ENCODE measurements at regions not wholly inside any gene's neighbourhood (a gene's known extent, or its start where the extent isn't known, plus 50 kb on each side); places are given as distances from the start of the nearest gene placed in this dataset.

GRCh38 chr16:74199842-74200124 is 96.8 kb upstream of the PSMD7 start:
- H3K4me3 ChIP-seq (ENCODE audit: low read depth, low read length), result no peak overlapping the region
- no peak for TF ChIP-seq CTCF (IDR thresholded peaks at IDR 0.05; ENCODE audit: low read depth, low read length)

- no peak for TF ChIP-seq CTCF (IDR thresholded peaks at IDR 0.05; ENCODE audit: low read depth, low read length)
- H3K4me3 ChIP-seq (ENCODE audit: low read depth, low read length), result no peak overlapping the region
Observed at GRCh38 chr16:74199066-74199841, 97.4 kb upstream of the PSMD7 start.

- TF ChIP-seq CTCF (IDR thresholded peaks at IDR 0.05; ENCODE audit: low read depth, low read length), result no peak
- no peak overlapping the region for H3K4me3 ChIP-seq (ENCODE audit: low read depth, low read length)
Observed at GRCh38 chr16:74192281-74192797, 104.3 kb upstream of the PSMD7 start.

- H3K4me3 ChIP-seq (ENCODE audit: low read depth, low read length), result no peak overlapping the region
- no peak for TF ChIP-seq CTCF (IDR thresholded peaks at IDR 0.05; ENCODE audit: low read depth, low read length)
Observed at GRCh38 chr16:74190292-74190691, 106.3 kb upstream of the PSMD7 start.

- TF ChIP-seq CTCF (IDR thresholded peaks at IDR 0.05; ENCODE audit: low read depth, low read length), result no peak
- H3K4me3 ChIP-seq (ENCODE audit: low read depth, low read length), result no peak overlapping the region
Observed at GRCh38 chr16:74188856-74189255, 107.8 kb upstream of the PSMD7 start.

GRCh38 chr16:74186561-74186971 is 110.0 kb upstream of the PSMD7 start:
- no peak overlapping the region for H3K4me3 ChIP-seq (ENCODE audit: low read depth, low read length)
- no peak for TF ChIP-seq CTCF (IDR thresholded peaks at IDR 0.05; ENCODE audit: low read depth, low read length)

GRCh38 chr16:74184839-74185238 is 111.8 kb upstream of the PSMD7 start:
- TF ChIP-seq CTCF (IDR thresholded peaks at IDR 0.05; ENCODE audit: low read depth, low read length), result no peak
- no peak overlapping the region for H3K4me3 ChIP-seq (ENCODE audit: low read depth, low read length)

Measured in WI38 (cell line).